ENCODE measurements at regions not wholly inside any gene's neighbourhood (a gene's known extent, or its start where the extent isn't known, plus 50 kb on each side); places are given as distances from the start of the nearest gene placed in this dataset.

DNA sequence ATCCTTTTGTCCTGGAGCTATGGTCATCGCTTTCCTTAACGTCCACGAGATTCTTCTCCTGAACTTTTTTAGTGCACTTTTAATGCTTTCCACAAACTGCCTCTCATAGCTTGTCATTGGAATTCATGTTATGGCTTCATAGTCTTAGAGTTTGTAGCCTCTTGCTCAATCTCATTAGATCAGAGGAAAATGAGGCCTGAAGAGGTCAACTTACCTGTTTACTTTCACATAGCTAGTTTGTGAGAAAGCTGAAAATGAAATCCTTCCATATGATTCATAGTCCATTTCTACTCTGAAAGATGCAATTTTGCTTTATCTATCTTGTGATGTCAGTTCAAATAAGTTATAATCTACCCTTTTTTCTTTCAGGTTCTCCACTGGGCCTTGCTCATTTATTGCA is 1747.2 kb upstream of the RAG2 start:
- TF ChIP-seq, protein P1, sequence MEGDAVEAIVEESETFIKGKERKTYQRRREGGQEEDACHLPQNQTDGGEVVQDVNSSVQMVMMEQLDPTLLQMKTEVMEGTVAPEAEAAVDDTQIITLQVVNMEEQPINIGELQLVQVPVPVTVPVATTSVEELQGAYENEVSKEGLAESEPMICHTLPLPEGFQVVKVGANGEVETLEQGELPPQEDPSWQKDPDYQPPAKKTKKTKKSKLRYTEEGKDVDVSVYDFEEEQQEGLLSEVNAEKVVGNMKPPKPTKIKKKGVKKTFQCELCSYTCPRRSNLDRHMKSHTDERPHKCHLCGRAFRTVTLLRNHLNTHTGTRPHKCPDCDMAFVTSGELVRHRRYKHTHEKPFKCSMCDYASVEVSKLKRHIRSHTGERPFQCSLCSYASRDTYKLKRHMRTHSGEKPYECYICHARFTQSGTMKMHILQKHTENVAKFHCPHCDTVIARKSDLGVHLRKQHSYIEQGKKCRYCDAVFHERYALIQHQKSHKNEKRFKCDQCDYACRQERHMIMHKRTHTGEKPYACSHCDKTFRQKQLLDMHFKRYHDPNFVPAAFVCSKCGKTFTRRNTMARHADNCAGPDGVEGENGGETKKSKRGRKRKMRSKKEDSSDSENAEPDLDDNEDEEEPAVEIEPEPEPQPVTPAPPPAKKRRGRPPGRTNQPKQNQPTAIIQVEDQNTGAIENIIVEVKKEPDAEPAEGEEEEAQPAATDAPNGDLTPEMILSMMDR (IDR thresholded peaks at IDR 0.05): no peak
- TF ChIP-seq ZNF121 (CRISPR knock-in tag; IDR thresholded peaks at IDR 0.05) (no peak), ZNF423 (CRISPR knock-in tag; IDR thresholded peaks at IDR 0.05) (no peak), CREM (CRISPR knock-in tag; IDR thresholded peaks at IDR 0.05) (no peak), CREB1 (CRISPR knock-in tag; IDR thresholded peaks at IDR 0.05) (no peak), JUN (CRISPR knock-in tag; IDR thresholded peaks at IDR 0.05) (no peak), FOXP1 (CRISPR knock-in tag; IDR thresholded peaks at IDR 0.05; ENCODE audit: borderline replicate concordance) (no peak)
- TF ChIP-seq, protein P2, sequence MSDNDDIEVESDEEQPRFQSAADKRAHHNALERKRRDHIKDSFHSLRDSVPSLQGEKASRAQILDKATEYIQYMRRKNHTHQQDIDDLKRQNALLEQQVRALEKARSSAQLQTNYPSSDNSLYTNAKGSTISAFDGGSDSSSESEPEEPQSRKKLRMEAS (CRISPR knock-in tag; IDR thresholded peaks at IDR 0.05): no peak
- TF ChIP-seq, protein P3, sequence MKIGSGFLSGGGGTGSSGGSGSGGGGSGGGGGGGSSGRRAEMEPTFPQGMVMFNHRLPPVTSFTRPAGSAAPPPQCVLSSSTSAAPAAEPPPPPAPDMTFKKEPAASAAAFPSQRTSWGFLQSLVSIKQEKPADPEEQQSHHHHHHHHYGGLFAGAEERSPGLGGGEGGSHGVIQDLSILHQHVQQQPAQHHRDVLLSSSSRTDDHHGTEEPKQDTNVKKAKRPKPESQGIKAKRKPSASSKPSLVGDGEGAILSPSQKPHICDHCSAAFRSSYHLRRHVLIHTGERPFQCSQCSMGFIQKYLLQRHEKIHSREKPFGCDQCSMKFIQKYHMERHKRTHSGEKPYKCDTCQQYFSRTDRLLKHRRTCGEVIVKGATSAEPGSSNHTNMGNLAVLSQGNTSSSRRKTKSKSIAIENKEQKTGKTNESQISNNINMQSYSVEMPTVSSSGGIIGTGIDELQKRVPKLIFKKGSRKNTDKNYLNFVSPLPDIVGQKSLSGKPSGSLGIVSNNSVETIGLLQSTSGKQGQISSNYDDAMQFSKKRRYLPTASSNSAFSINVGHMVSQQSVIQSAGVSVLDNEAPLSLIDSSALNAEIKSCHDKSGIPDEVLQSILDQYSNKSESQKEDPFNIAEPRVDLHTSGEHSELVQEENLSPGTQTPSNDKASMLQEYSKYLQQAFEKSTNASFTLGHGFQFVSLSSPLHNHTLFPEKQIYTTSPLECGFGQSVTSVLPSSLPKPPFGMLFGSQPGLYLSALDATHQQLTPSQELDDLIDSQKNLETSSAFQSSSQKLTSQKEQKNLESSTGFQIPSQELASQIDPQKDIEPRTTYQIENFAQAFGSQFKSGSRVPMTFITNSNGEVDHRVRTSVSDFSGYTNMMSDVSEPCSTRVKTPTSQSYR (CRISPR knock-in tag; IDR thresholded peaks at IDR 0.05): no peak
- TF ChIP-seq, protein P4, sequence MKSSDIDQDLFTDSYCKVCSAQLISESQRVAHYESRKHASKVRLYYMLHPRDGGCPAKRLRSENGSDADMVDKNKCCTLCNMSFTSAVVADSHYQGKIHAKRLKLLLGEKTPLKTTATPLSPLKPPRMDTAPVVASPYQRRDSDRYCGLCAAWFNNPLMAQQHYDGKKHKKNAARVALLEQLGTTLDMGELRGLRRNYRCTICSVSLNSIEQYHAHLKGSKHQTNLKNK (CRISPR knock-in tag; IDR thresholded peaks at IDR 0.05): no peak
- TF ChIP-seq, protein P5, sequence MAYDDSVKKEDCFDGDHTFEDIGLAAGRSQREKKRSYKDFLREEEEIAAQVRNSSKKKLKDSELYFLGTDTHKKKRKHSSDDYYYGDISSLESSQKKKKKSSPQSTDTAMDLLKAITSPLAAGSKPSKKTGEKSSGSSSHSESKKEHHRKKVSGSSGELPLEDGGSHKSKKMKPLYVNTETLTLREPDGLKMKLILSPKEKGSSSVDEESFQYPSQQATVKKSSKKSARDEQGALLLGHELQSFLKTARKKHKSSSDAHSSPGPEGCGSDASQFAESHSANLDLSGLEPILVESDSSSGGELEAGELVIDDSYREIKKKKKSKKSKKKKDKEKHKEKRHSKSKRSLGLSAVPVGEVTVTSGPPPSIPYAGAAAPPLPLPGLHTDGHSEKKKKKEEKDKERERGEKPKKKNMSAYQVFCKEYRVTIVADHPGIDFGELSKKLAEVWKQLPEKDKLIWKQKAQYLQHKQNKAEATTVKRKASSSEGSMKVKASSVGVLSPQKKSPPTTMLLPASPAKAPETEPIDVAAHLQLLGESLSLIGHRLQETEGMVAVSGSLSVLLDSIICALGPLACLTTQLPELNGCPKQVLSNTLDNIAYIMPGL (CRISPR knock-in tag; IDR thresholded peaks at IDR 0.05): no peak
- TF ChIP-seq, protein P6, sequence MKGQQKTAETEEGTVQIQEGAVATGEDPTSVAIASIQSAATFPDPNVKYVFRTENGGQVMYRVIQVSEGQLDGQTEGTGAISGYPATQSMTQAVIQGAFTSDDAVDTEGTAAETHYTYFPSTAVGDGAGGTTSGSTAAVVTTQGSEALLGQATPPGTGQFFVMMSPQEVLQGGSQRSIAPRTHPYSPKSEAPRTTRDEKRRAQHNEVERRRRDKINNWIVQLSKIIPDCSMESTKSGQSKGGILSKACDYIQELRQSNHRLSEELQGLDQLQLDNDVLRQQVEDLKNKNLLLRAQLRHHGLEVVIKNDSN (CRISPR knock-in tag; IDR thresholded peaks at IDR 0.05): no peak
- TF ChIP-seq, protein P7, sequence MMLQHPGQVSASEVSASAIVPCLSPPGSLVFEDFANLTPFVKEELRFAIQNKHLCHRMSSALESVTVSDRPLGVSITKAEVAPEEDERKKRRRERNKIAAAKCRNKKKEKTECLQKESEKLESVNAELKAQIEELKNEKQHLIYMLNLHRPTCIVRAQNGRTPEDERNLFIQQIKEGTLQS (CRISPR knock-in tag; conservative IDR thresholded peaks at IDR 0.05): no peak

Data from WTC11 (cell line).